Trophoblast cell (in vitro differentiated cells and primary cell): ENCODE measurements at regions not wholly inside any gene's neighbourhood (a gene's known extent, or its start where the extent isn't known, plus 50 kb on each side); places are given as distances from the start of the nearest gene placed in this dataset.

Source experiments
- DNase-seq, 2 donors: peaks; one replicate each; pipeline ENCODE4 v3.0.0-alpha.2; 2016
- H2AFZ ChIP-seq: 2 replicates; pipeline ENCODE4 v1.6.1; 2013; ENCODE audit warnings: low read length, moderate library complexity, mild to moderate bottlenecking; ENCODE audit not compliant: insufficient read depth, poor library complexity
- H2AK5ac ChIP-seq: 2 replicates; pipeline ENCODE4 v1.6.1; 2013; ENCODE audit warnings: mild to moderate bottlenecking, low read length
- H2BK120ac ChIP-seq: 2 replicates; pipeline ENCODE4 v1.6.1; 2013; ENCODE audit warnings: low read length, mild to moderate bottlenecking, moderate library complexity; ENCODE audit not compliant: insufficient read depth, poor library complexity
- H2BK12ac ChIP-seq: 2 replicates; pipeline ENCODE4 v1.6.1; 2013; ENCODE audit warnings: mild to moderate bottlenecking, low read length, moderate library complexity
- H2BK5ac ChIP-seq: 2 replicates; pipeline ENCODE4 v1.6.1; 2013; ENCODE audit warnings: low read length, low read depth, moderate library complexity, mild to moderate bottlenecking; ENCODE audit not compliant: poor library complexity
- H3K14ac ChIP-seq: 2 replicates; pipeline ENCODE4 v1.6.1; 2013; ENCODE audit warnings: mild to moderate bottlenecking, low read length
- H3K18ac ChIP-seq: 2 replicates; pipeline ENCODE4 v1.6.1; 2013; ENCODE audit warnings: mild to moderate bottlenecking, low read length
- H3K23ac ChIP-seq: 2 replicates; pipeline ENCODE4 v1.6.1; 2013; ENCODE audit warnings: low read length
- H3K27ac ChIP-seq: 2 replicates; pipeline ENCODE4 v1.5.1; 2013; ENCODE audit warnings: low read depth, mild to moderate bottlenecking, inconsistent platforms, low read length, moderate library complexity
- H3K27me3 ChIP-seq: 2 replicates; pipeline ENCODE4 v1.6.1; 2013; ENCODE audit warnings: inconsistent platforms, mild to moderate bottlenecking, low read length, moderate library complexity; ENCODE audit not compliant: insufficient read depth
- H3K36me3 ChIP-seq, 2 experiments: 1 replicate in 1 of 2; 2 replicates in 1 of 2; pipeline ENCODE4 v1.6.1; 2013; ENCODE audit warnings: low read length in 2 of 2, mild to moderate bottlenecking in 2 of 2, moderate library complexity in 1 of 2; ENCODE audit not compliant: insufficient read depth in 2 of 2, control insufficient read depth in 1 of 2
- H3K4ac ChIP-seq: 2 replicates; pipeline ENCODE4 v1.6.1; 2013; ENCODE audit warnings: low read depth, mild to moderate bottlenecking, low read length, moderate library complexity
- H3K4me1 ChIP-seq, 2 experiments: 1 replicate in 1 of 2; 2 replicates in 1 of 2; pipeline ENCODE4 v1.6.1; 2013; ENCODE audit warnings: low read length in 2 of 2, mild to moderate bottlenecking in 2 of 2, moderate library complexity in 1 of 2; ENCODE audit not compliant: insufficient read depth in 2 of 2, control insufficient read depth in 1 of 2
- H3K4me2 ChIP-seq: 2 replicates; pipeline ENCODE4 v1.6.1; 2013; ENCODE audit warnings: inconsistent platforms, mild to moderate bottlenecking, low read length, moderate library complexity
- H3K4me3 ChIP-seq: 2 replicates; pipeline ENCODE4 v1.5.1; 2013; ENCODE audit warnings: mild to moderate bottlenecking, low read depth, low read length, inconsistent platforms
- H3K79me1 ChIP-seq: one replicate; pipeline ENCODE4 v1.6.1; 2013; ENCODE audit warnings: low read length
- H3K79me2 ChIP-seq: 2 replicates; pipeline ENCODE4 v1.6.1; 2013; ENCODE audit warnings: low read length, mild to moderate bottlenecking; ENCODE audit not compliant: control insufficient read depth, insufficient read depth, poor library complexity
- H3K9ac ChIP-seq: 2 replicates; pipeline ENCODE4 v1.6.1; 2013; ENCODE audit warnings: mild to moderate bottlenecking, low read length
- H3K9me3 ChIP-seq: 2 replicates; pipeline ENCODE4 v1.6.1; 2013; ENCODE audit warnings: low read depth, mild to moderate bottlenecking, control low read depth, inconsistent platforms, low read length; ENCODE audit not compliant: insufficient read depth
- H4K12ac ChIP-seq: 2 replicates; pipeline ENCODE4 v1.6.1; 2013; ENCODE audit warnings: low read depth, mild to moderate bottlenecking, low read length, moderate library complexity
- H4K8ac ChIP-seq: 2 replicates; pipeline ENCODE4 v1.6.1; 2013; ENCODE audit warnings: low read depth, mild to moderate bottlenecking, low read length, moderate library complexity
- H4K91ac ChIP-seq: one replicate; pipeline ENCODE4 v1.6.1; 2013; ENCODE audit warnings: low read depth, mild to moderate bottlenecking, low read length, moderate library complexity
- WGBS: extraction: QIAGEN DNeasy Blood & Tissue Kit; methylation state at CpG from one replicate; pipeline ENCODE4 v1.1.7; 2013; ENCODE audit warnings: missing lambda C conversion rate; ENCODE audit not compliant: insufficient read length, insufficient coverage; ENCODE audit errors: extremely low coverage; 5-methylcytosine and 5-hydroxymethylcytosine counted together

DNA sequence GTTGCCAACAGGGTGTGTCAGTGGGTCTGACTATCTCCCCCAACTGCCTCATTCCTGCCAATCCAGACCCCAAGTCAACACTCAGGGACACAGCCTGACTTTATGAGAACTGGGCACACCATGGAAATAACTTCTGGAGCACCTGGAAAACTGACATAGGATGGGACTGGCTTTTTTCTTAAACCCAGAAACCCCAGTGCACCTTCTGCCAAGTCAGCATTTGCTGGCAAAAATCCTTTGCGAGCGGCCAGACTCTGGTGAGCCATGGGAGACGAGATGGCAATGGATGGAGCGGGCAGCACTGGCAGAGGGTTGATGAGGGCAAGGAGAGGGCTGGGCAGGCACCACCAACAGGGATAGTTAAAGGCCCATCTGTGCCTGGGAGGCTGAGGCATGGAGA lies 114.4 kb upstream of the OSMR start:
- Histone ChIP-seq H4K12ac (no peak overlapping the region), H3K79me1 (no peaks in the 10 kb centered on the region), H3K4me2 (no peak overlapping the region), H3K79me2 (no peaks in the 10 kb centered on the region), H4K8ac (no peak overlapping the region), H3K27ac (no peak overlapping the region), H3K4ac (no peak overlapping the region), H3K27me3 (no peaks in the 10 kb centered on the region), H4K91ac (no peak overlapping the region), H3K9ac (no peak overlapping the region), H3K9me3 (no peaks in the 10 kb centered on the region), H3K36me3 (no peaks in the 10 kb centered on the region), H3K4me1 (no peaks in the 10 kb centered on the region), H3K18ac (no peak overlapping the region), H2BK12ac (no peak overlapping the region), H2AK5ac (no peak overlapping the region), H2AFZ (no peak overlapping the region), H3K23ac (no peak overlapping the region), H2BK5ac (no peak overlapping the region), H2BK120ac (no peak overlapping the region), H3K4me3 (no peak overlapping the region), H3K14ac (no peak overlapping the region)
- WGBS: no CpG with 5 or more reads among the region's 4 CpGs
- no peak for DNase-seq

DNA sequence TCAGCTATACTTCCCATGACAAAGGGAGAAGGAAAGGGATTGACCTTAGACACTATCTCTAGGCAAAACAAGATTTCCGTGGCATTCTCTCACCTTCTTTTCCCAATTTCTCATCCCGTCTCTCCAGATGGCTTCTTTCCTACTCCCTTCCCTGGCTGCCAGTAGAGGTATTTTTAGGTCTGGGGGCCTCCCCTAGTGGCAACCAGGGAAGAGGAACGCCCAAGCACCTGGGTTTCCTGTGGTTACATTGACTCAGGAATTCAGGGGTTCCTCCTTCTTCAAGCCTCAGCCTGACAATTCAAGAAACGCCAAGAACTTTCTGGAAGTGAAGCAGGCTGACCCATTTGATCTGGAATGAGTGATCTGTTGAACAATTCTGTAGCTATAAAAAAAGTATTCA lies 111.5 kb upstream of the OSMR start:
- no CpG with 5 or more reads among the region's 4 CpGs for WGBS

DNA sequence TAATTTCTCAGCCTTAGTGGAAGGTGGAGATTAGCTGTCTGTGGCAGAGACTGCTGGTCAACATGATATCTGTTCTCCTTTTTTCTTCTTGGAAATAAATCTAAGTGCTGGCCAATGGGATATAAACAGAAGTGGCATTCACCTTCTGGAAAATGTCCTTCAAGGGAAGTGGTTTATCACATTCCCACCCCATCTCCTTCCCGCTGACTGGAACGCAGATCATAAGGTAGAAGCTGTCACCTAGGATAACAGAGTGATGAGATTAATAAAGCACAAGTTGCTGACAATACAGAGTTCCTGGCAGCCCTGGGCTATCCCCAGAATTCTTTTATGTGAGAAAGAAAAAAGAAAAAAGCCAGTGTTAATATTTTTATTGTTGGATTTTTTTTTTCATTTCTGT lies 109.7 kb upstream of the OSMR start:
- no peak for DNase-seq
- no peak overlapping the region for H2BK5ac ChIP-seq
- no peak overlapping the region for H2AK5ac ChIP-seq
- H2BK12ac ChIP-seq: no peak overlapping the region
- H3K79me1 ChIP-seq: no peaks in the 10 kb centered on the region
- no peak overlapping the region for H3K27ac ChIP-seq
- H3K4me2 ChIP-seq: no peak overlapping the region
- H4K12ac ChIP-seq: no peak overlapping the region
- no peak overlapping the region for H3K23ac ChIP-seq
- no CpG with 5 or more reads among the region's 2 CpGs for WGBS
- no peak overlapping the region for H3K9ac ChIP-seq
- no peak overlapping the region for H3K14ac ChIP-seq
- no peaks in the 10 kb centered on the region for H3K27me3 ChIP-seq
- no peak overlapping the region for H3K4ac ChIP-seq
- H4K8ac ChIP-seq: no peak overlapping the region
- H2AFZ ChIP-seq: no peak overlapping the region
- no peaks in the 10 kb centered on the region for H3K79me2 ChIP-seq
- H3K9me3 ChIP-seq: no peaks in the 10 kb centered on the region
- H3K4me1 ChIP-seq: no peaks in the 10 kb centered on the region
- H3K4me3 ChIP-seq: no peak overlapping the region
- no peak overlapping the region for H2BK120ac ChIP-seq
- H4K91ac ChIP-seq: no peak overlapping the region
- no peaks in the 10 kb centered on the region for H3K36me3 ChIP-seq
- H3K18ac ChIP-seq: no peak overlapping the region

More for the DNA sequence above, 111.5 kb upstream of the OSMR start:
- H4K12ac ChIP-seq: no peak overlapping the region
- H3K4me1 ChIP-seq: no peaks in the 10 kb centered on the region
- H3K79me1 ChIP-seq: no peaks in the 10 kb centered on the region
- no peak overlapping the region for H3K27ac ChIP-seq
- H2AK5ac ChIP-seq: no peak overlapping the region
- H3K79me2 ChIP-seq: no peaks in the 10 kb centered on the region
- H4K91ac ChIP-seq: no peak overlapping the region
- H4K8ac ChIP-seq: no peak overlapping the region
- no peaks in the 10 kb centered on the region for H3K9me3 ChIP-seq
- no peaks in the 10 kb centered on the region for H3K27me3 ChIP-seq
- no peak overlapping the region for H3K4me2 ChIP-seq
- no peak overlapping the region for H2BK12ac ChIP-seq
- H3K18ac ChIP-seq: no peak overlapping the region
- H2BK5ac ChIP-seq: no peak overlapping the region
- H3K9ac ChIP-seq: no peak overlapping the region
- no peak overlapping the region for H2BK120ac ChIP-seq
- no peak for DNase-seq
- H2AFZ ChIP-seq: no peak overlapping the region
- no peaks in the 10 kb centered on the region for H3K36me3 ChIP-seq
- no peak overlapping the region for H3K4me3 ChIP-seq
- H3K4ac ChIP-seq: no peak overlapping the region
- no peak overlapping the region for H3K23ac ChIP-seq
- no peak overlapping the region for H3K14ac ChIP-seq

DNA sequence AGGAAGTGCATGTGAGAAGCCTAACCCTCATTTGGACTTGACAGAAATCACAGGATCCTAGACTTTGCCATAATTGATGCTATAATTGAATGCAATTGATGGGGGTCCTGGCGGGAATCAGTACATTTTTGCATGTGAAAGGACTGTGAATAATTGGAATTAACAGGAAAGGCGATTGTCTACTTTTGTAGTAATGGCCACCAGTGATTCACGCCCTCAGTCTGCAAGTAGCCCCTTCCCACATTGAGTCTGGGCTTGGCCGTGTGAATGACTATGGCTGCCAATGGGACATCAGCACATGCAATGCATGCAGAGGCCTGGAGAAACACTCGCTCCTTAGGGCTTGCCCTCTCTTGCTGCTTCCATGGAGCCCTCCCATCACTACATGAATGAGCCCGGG lies 107.8 kb upstream of the OSMR start:
- Histone ChIP-seq H3K4me3 (no peak overlapping the region), H3K9ac (no peak overlapping the region), H3K27me3 (no peaks in the 10 kb centered on the region), H3K18ac (no peak overlapping the region), H2AK5ac (no peak overlapping the region), H3K79me1 (no peaks in the 10 kb centered on the region), H3K4me2 (no peak overlapping the region), H2AFZ (no peak overlapping the region), H2BK120ac (no peak overlapping the region), H4K12ac (no peak overlapping the region), H2BK12ac (no peak overlapping the region), H4K91ac (no peak overlapping the region), H3K4me1 (no peaks in the 10 kb centered on the region), H3K23ac (no peak overlapping the region), H3K9me3 (no peaks in the 10 kb centered on the region), H3K14ac (no peak overlapping the region), H3K4ac (no peak overlapping the region), H2BK5ac (no peak overlapping the region), H3K79me2 (no peaks in the 10 kb centered on the region), H3K36me3 (no peaks in the 10 kb centered on the region), H3K27ac (no peak overlapping the region), H4K8ac (no peak overlapping the region)
- DNase-seq: no peak
- no CpG with 5 or more reads among the region's 6 CpGs for WGBS
